HCT116 (cell line): ENCODE measurements at regions not wholly inside any gene's neighbourhood (a gene's known extent, or its start where the extent isn't known, plus 50 kb on each side); places are given as distances from the start of the nearest gene placed in this dataset.

Source experiments
- ATAC-seq: fragments of 200-7000 bp; cut with Tn5 transposase; 2 replicates; pipeline ENCODE4 v1.9.1; 2020; ENCODE audit warnings: mild to moderate bottlenecking, moderate library complexity
- BruUV-seq: library from RNA; stranded (reverse); fragments of 400-500 nt; replicated peaks from 2 replicates; lab custom pipeline; 2021; lab: Mats Ljungman, UMichigan
- CTCF ChIA-PET: fragments of 300-600 bp; sonication (Branson Sonifier 250); formaldehyde crosslinking; loops from one replicate; lab custom pipeline; 2021; ENCODE audit warnings: antibody characterized with exemption; lab: Charles Lee
- POLR2A ChIA-PET: fragments of 300-600, 350-600 bp; sonication (Branson Sonifier 250); formaldehyde crosslinking; loops from one replicate; lab custom pipeline; 2021; ENCODE audit warnings: antibody characterized with exemption; lab: Charles Lee
- RAD21 ChIA-PET, 2 experiments: fragments of 300-600 bp; sonication (Branson Sonifier 250); formaldehyde crosslinking; loops; one replicate each; lab custom pipeline; 2023; ENCODE audit warnings: low total read pairs in 2 of 2; ENCODE audit not compliant: uncharacterized antibody in 2 of 2, unreplicated experiment in 2 of 2, low non-redundant PET in 1 of 2; lab: Charles Lee
- DNase-seq: peaks from one replicate; pipeline ENCODE4 v3.0.0-alpha.2; 2010; ENCODE audit warnings: low read depth, low spot score
- H2AFZ ChIP-seq: fragments of 200-600 bp; shearing (Covaris generic), sonication (generic); 2 replicates; pipeline ENCODE4 v1.6.1; 2017; ENCODE audit warnings: low read depth, mixed run types, mixed read lengths, antibody characterized with exemption, low read length; ENCODE audit not compliant: poor library complexity, severe bottlenecking
- H3K27ac ChIP-seq: 2 replicates; pipeline ENCODE4 v1.5.1; 2012; ENCODE audit warnings: low read depth, low read length
- H3K27me3 ChIP-seq: fragments of 200-600 bp; sonication (generic); 2 replicates; pipeline ENCODE4 v1.6.1; 2016; ENCODE audit warnings: mixed run types, low read length, mixed read lengths; ENCODE audit not compliant: insufficient read depth
- H3K36me3 ChIP-seq, 2 experiments: fragments of 200-500 bp in 1 of 2; fragments of 200-600 bp in 1 of 2; sonication (Bioruptor generic) in 1 of 2; sonication (generic) in 1 of 2; 2 replicates each; pipeline versions ENCODE4 v1.5.1 to v1.6.1; 2014 to 2016; ENCODE audit warnings: low read length in 2 of 2, inconsistent platforms in 1 of 2, mixed read lengths in 1 of 2, mixed run types in 1 of 2; ENCODE audit not compliant: insufficient read depth in 2 of 2, control insufficient read depth in 1 of 2
- H3K4me1 ChIP-seq, 2 experiments: fragments of 200-600 bp in 1 of 2; sonication (generic) in 1 of 2; 2 replicates each; pipeline versions ENCODE4 v1.5.1 to v1.6.1; 2012 to 2017; ENCODE audit warnings: low read length in 2 of 2, inconsistent platforms in 1 of 2, mild to moderate bottlenecking in 1 of 2, mixed read lengths in 1 of 2, mixed run types in 1 of 2, moderate library complexity in 1 of 2; ENCODE audit not compliant: insufficient read depth in 2 of 2, control insufficient read depth in 1 of 2
- H3K4me2 ChIP-seq: fragments of 200-600 bp; sonication (generic); 2 replicates; pipeline ENCODE4 v1.6.1; 2017; ENCODE audit warnings: mixed run types, low read length, mixed read lengths
- H3K4me3 ChIP-seq, 2 experiments: fragments of 200-600 bp in 1 of 2; sonication (generic) in 1 of 2; replicated peaks in 1 of 2; 2 replicates each; pipeline ENCODE4 v1.5.1; 2011 to 2016; ENCODE audit warnings: low read length in 2 of 2, control low read depth in 1 of 2, low read depth in 1 of 2, mild to moderate bottlenecking in 1 of 2, mixed read lengths in 1 of 2, mixed run types in 1 of 2
- H3K79me2 ChIP-seq: fragments of 200-600 bp; sonication (generic); 2 replicates; pipeline ENCODE4 v1.6.1; 2017; ENCODE audit warnings: mild to moderate bottlenecking, mixed run types, low read length, moderate library complexity, mixed read lengths; ENCODE audit not compliant: insufficient read depth
- H3K9ac ChIP-seq: fragments of 200-600 bp; sonication (generic); 2 replicates; pipeline ENCODE4 v1.6.1; 2016; ENCODE audit warnings: low read length, mixed read lengths
- H3K9me2 ChIP-seq: fragments of 200-600 bp; sonication (generic), shearing (Covaris generic); 2 replicates; pipeline ENCODE4 v1.6.1; 2017; ENCODE audit warnings: mixed run types, mild to moderate bottlenecking, moderate library complexity; ENCODE audit not compliant: insufficient read depth
- H3K9me3 ChIP-seq, 2 experiments: fragments of 200-500 bp in 1 of 2; fragments of 200-600 bp in 1 of 2; sonication (Bioruptor generic) in 1 of 2; sonication (generic) in 1 of 2; 2 replicates each; pipeline ENCODE4 v1.6.1; 2014 to 2017; ENCODE audit warnings: low read length in 2 of 2, mixed read lengths in 2 of 2, inconsistent platforms in 1 of 2, low read depth in 1 of 2, mild to moderate bottlenecking in 1 of 2, mixed run types in 1 of 2, moderate library complexity in 1 of 2; ENCODE audit not compliant: control insufficient read depth in 1 of 2, insufficient read depth in 1 of 2
- H4K20me1 ChIP-seq: fragments of 200-600 bp; sonication (generic), shearing (Covaris generic); 2 replicates; pipeline ENCODE4 v1.6.1; 2017; ENCODE audit warnings: mixed run types, mild to moderate bottlenecking, moderate library complexity; ENCODE audit not compliant: insufficient read depth
- CBX3 ChIP-seq: IDR thresholded peaks from 2 replicates; pipeline ENCODE4 v1.6.1; 2012; ENCODE audit warnings: low read depth
- CEBPB ChIP-seq: IDR thresholded peaks from 2 replicates; pipeline ENCODE4 v1.6.1; 2012; ENCODE audit warnings: low read depth
- CTCF ChIP-seq, 3 experiments: fragments of 200-600 bp in 1 of 3; sonication (generic) in 1 of 3; IDR thresholded peaks in 2 of 3; conservative IDR thresholded peaks in 1 of 3; 2 replicates each; pipeline ENCODE4 v1.5.1; 2012 to 2017; ENCODE audit warnings: low read depth in 2 of 3, low read length in 2 of 3, antibody characterized with exemption in 1 of 3, borderline replicate concordance in 1 of 3, control low read depth in 1 of 3, mild to moderate bottlenecking in 1 of 3, mixed read lengths in 1 of 3, mixed run types in 1 of 3, moderate library complexity in 1 of 3; ENCODE audit not compliant: insufficient read depth in 1 of 3
- EGR1 ChIP-seq: IDR thresholded peaks from 2 replicates; pipeline ENCODE4 v1.6.1; 2012; ENCODE audit warnings: low read depth
- ELF1 ChIP-seq: IDR thresholded peaks from 2 replicates; pipeline ENCODE4 v1.6.1; 2012; ENCODE audit warnings: low read depth, borderline replicate concordance
- EZH2phosphoT487 ChIP-seq: fragments of 200-600 bp; IDR thresholded peaks from 2 replicates; pipeline ENCODE4 v1.6.1; 2018; ENCODE audit warnings: antibody characterized with exemption, borderline replicate concordance
- FOSL1 ChIP-seq: IDR thresholded peaks from 2 replicates; pipeline ENCODE4 v1.6.1; 2012; ENCODE audit warnings: low read depth
- JUND ChIP-seq: IDR thresholded peaks from 2 replicates; pipeline ENCODE4 v1.6.1; 2012
- POLR2A ChIP-seq: IDR thresholded peaks from 2 replicates; pipeline ENCODE4 v1.7.0; 2011; ENCODE audit warnings: borderline replicate concordance; ENCODE audit not compliant: insufficient read depth, insufficient read length; ENCODE audit errors: extremely low read depth
- POLR2AphosphoS5 ChIP-seq: IDR thresholded peaks from 2 replicates; pipeline ENCODE4 v1.6.1; 2011; ENCODE audit warnings: mild to moderate bottlenecking, low read depth, low read length, moderate library complexity
- RAD21 ChIP-seq: IDR thresholded peaks from 2 replicates; pipeline ENCODE4 v1.6.1; 2012; ENCODE audit warnings: low read depth, mild to moderate bottlenecking
- SP1 ChIP-seq: IDR thresholded peaks from 2 replicates; pipeline ENCODE4 v1.6.1; 2012; ENCODE audit warnings: low read depth
- SRF ChIP-seq: IDR thresholded peaks from 2 replicates; pipeline ENCODE4 v1.6.1; 2012; ENCODE audit warnings: low read depth
- TCF7L2 ChIP-seq: IDR thresholded peaks from 2 replicates; pipeline ENCODE4 v1.7.0; 2011; ENCODE audit warnings: borderline replicate concordance, inconsistent platforms; ENCODE audit not compliant: insufficient read depth, insufficient read length; ENCODE audit errors: extremely low read depth
- YY1 ChIP-seq: IDR thresholded peaks from 2 replicates; pipeline ENCODE4 v1.6.1; 2011; ENCODE audit warnings: low read length, low read depth, moderate library complexity, mild to moderate bottlenecking; ENCODE audit not compliant: insufficient replicate concordance; ENCODE audit errors: extremely low read depth
- ZFX ChIP-seq: fragments of 450-650 bp; IDR thresholded peaks from 2 replicates; pipeline ENCODE4 v1.6.1; 2017
- ZNF274 ChIP-seq: fragments of 200-500 bp; sonication (Bioruptor generic); IDR thresholded peaks from 2 replicates; pipeline ENCODE4 v1.6.1; 2014; ENCODE audit warnings: mild to moderate bottlenecking, low read depth, low read length, inconsistent platforms
- intact Hi-C: fragments of 100-400 bp; cut with micrococcal nuclease; formaldehyde crosslinking; loops from 2 replicates; pipeline ENCODE4 v1.10.0; 2022
- TF ChIP-seq, protein P1 (sequence below): IDR thresholded peaks from 2 replicates; pipeline ENCODE4 v1.6.1; 2012
- TF ChIP-seq, protein P2 (sequence below): IDR thresholded peaks from 2 replicates; pipeline ENCODE4 v1.6.1; 2012

- Histone ChIP-seq H3K27me3 (no peaks in the 10 kb centered on the region), H3K9me2 (no peaks in the 10 kb centered on the region), H3K4me1 (no peaks in the 10 kb centered on the region), H4K20me1 (no peaks in the 10 kb centered on the region), H2AFZ (no peak overlapping the region), H3K27ac (no peak overlapping the region), H3K79me2 (no peaks in the 10 kb centered on the region), H3K36me3 (no peaks in the 10 kb centered on the region), H3K4me2 (no peak overlapping the region), H3K9me3 (no peaks in the 10 kb centered on the region), H3K4me3 (no peak overlapping the region), H3K9ac (no peak overlapping the region)
- BruUV-seq = no TSS peak
- POLR2A ChIA-PET = no interaction called here
- no peak for TF ChIP-seq POLR2AphosphoS5
- CTCF ChIA-PET = no interaction called here
- RAD21 ChIA-PET = no interaction called here
- intact Hi-C loops = loop anchor here (10.0 kb wide), 1 partner anchor 85 kb away; the partner anchor contains the start of gene INHBB
- ATAC-seq (no peak), DNase-seq (no peak)
Observed at GRCh38 chr2:120429586-120430500, 83.9 kb downstream of the INHBB start.

- H3K36me3 ChIP-seq = no peaks in the 10 kb centered on the region
- CTCF ChIA-PET = no interaction called here
- no peak for TF ChIP-seq YY1
- no peak for TF ChIP-seq ZFX
- TF ChIP-seq, protein P1, sequence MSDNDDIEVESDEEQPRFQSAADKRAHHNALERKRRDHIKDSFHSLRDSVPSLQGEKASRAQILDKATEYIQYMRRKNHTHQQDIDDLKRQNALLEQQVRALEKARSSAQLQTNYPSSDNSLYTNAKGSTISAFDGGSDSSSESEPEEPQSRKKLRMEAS = no peak
- TF ChIP-seq FOSL1 = no peak
- no peak for TF ChIP-seq ELF1
- TF ChIP-seq TCF7L2 = no peak
- no peak for TF ChIP-seq RAD21
- TF ChIP-seq CEBPB = no peak
- no peak for TF ChIP-seq EZH2phosphoT487
- no peak for TF ChIP-seq JUND
- no peak for TF ChIP-seq SRF
- TF ChIP-seq ZNF274 = no peak
- no peak for TF ChIP-seq CBX3
- TF ChIP-seq POLR2AphosphoS5 = no peak
- no peak for TF ChIP-seq CTCF (IDR thresholded peaks at IDR 0.05 in 2 of 3, conservative IDR thresholded peaks at IDR 0.05 in 1 of 3; ENCODE audit: borderline replicate concordance in 1 of 3, insufficient read depth in 1 of 3, low read depth in 2 of 3, low read length in 2 of 3)
- TF ChIP-seq, protein P2, sequence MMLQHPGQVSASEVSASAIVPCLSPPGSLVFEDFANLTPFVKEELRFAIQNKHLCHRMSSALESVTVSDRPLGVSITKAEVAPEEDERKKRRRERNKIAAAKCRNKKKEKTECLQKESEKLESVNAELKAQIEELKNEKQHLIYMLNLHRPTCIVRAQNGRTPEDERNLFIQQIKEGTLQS = no peak
- TF ChIP-seq POLR2A = no peak
- no peak for TF ChIP-seq EGR1
- TF ChIP-seq SP1 = no peak
- TF ChIP-seq, all 23 proteins: peak for 0
- H3K4me3 ChIP-seq = no peak overlapping the region
- H3K27me3 ChIP-seq = no peaks in the 10 kb centered on the region
- no peak overlapping the region for H2AFZ ChIP-seq
- H3K4me2 ChIP-seq = no peak overlapping the region
- POLR2A ChIA-PET = no interaction called here
- no peaks in the 10 kb centered on the region for H3K4me1 ChIP-seq
- no peaks in the 10 kb centered on the region for H3K9me3 ChIP-seq
- no peak overlapping the region for H3K9ac ChIP-seq
- intact Hi-C loops = loop anchor here (10.0 kb wide), 1 partner anchor 86 kb away; the partner anchor contains the start of gene INHBB
- BruUV-seq = no TSS peak
- DNase-seq = no peak
- H4K20me1 ChIP-seq = no peaks in the 10 kb centered on the region
- no peak overlapping the region for H3K27ac ChIP-seq
- H3K79me2 ChIP-seq = no peaks in the 10 kb centered on the region
- ATAC-seq = no peak
- H3K9me2 ChIP-seq = no peaks in the 10 kb centered on the region
- RAD21 ChIA-PET = no interaction called here
Observed at GRCh38 chr2:120430501-120430830, 84.5 kb downstream of the INHBB start.
